ENCODE measurements at regions not wholly inside any gene's neighbourhood (a gene's known extent, or its start where the extent isn't known, plus 50 kb on each side); places are given as distances from the start of the nearest gene placed in this dataset.

DNA sequence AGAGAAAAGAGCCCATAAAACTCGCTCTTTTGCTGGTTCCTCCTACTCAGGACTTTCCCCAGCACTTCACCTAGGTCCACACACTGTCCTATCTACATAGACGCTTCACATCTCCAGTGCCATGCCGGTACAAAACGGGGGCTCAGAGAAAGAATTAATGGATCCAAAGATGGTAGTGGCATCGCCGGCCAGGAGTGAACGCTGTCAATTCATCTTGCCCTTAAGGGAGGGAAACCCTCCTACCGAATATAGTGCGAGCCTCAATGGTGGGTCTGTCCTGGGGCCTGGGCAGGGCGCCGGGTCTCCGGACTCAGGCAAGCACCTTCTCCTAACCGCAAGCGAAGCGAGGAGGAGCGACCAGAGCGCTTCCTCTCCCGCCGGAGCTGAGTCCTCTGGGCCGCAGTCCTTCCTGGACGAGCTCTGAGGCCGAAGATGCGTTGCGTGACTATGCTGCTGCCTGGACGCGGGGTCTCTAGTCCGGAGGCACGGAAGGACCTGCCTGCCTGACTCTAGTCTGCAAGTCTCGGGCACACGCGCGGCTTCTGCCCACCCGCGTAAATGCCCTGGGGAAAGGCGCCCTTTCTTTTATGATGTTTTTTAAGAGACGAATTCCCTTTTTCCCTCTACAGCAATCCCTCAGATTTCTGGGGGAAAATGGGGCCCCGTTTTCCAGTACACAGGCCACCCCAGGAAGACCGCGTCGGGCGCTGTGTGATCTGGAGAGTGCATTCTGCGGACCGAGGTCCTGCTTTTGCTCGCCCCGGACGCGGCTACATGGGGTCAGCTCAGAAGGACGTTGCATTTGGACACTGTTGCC is 100.1 kb upstream of the PRDM1 start:
- TF ChIP-seq, protein P1, sequence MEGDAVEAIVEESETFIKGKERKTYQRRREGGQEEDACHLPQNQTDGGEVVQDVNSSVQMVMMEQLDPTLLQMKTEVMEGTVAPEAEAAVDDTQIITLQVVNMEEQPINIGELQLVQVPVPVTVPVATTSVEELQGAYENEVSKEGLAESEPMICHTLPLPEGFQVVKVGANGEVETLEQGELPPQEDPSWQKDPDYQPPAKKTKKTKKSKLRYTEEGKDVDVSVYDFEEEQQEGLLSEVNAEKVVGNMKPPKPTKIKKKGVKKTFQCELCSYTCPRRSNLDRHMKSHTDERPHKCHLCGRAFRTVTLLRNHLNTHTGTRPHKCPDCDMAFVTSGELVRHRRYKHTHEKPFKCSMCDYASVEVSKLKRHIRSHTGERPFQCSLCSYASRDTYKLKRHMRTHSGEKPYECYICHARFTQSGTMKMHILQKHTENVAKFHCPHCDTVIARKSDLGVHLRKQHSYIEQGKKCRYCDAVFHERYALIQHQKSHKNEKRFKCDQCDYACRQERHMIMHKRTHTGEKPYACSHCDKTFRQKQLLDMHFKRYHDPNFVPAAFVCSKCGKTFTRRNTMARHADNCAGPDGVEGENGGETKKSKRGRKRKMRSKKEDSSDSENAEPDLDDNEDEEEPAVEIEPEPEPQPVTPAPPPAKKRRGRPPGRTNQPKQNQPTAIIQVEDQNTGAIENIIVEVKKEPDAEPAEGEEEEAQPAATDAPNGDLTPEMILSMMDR (IDR thresholded peaks at IDR 0.05): no peak
- TF ChIP-seq EZH2 (IDR thresholded peaks at IDR 0.05; ENCODE audit: borderline replicate concordance, insufficient read depth, low read depth, low read length, poor library complexity, severe bottlenecking): no peak
